Adrenal gland (tissue), 5 donors: ENCODE measurements at regions not wholly inside any gene's neighbourhood (a gene's known extent, or its start where the extent isn't known, plus 50 kb on each side); places are given as distances from the start of the nearest gene placed in this dataset.

Source experiments
- POLR2A ChIP-seq, 2 donors: fragments of 450-650 bp; IDR thresholded peaks; one replicate each; pipeline ENCODE4 v1.6.1; 2017; ENCODE audit warnings: antibody characterized with exemption in 2 of 2, mild to moderate bottlenecking in 2 of 2, moderate library complexity in 1 of 2
- TF ChIP-seq, protein P1 (sequence below), 6 experiments: fragments of 450-650 bp in 4 of 6; fragments of 200-600 bp in 2 of 6; sonication (generic) in 1 of 6; IDR thresholded peaks; 1 replicate in 5 of 6; 2 replicates in 1 of 6; pipeline versions ENCODE4 v1.5.1 to v1.8.0; 2016 to 2021; ENCODE audit warnings: antibody characterized with exemption in 6 of 6, mild to moderate bottlenecking in 2 of 6, moderate library complexity in 1 of 6
- donor health status: DM: no; HTN: no; CAD: no.

DNA sequence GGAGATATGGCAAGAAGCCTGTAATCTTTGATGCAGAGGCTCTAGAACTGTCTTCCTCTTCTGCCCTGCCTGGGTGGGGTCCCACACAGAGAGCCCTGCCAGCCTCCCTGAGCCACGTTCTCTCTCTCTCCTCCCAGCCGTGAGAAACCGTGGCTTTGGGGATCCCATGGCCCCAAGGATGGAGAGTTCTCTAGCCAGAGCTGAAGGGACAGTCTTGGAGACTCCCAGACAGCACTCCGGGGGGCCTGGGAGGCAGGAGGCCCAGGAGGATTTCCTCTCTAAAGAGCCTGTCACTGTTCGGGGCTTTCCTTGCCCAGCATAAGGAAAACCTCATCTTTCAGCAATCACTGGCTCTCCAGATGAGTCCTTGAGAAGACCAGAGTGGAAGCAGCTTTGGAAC lies 227.1 kb downstream of the ARHGAP12 start:
- no peak for TF ChIP-seq POLR2A (IDR thresholded peaks at IDR 0.05)
- TF ChIP-seq, protein P1, sequence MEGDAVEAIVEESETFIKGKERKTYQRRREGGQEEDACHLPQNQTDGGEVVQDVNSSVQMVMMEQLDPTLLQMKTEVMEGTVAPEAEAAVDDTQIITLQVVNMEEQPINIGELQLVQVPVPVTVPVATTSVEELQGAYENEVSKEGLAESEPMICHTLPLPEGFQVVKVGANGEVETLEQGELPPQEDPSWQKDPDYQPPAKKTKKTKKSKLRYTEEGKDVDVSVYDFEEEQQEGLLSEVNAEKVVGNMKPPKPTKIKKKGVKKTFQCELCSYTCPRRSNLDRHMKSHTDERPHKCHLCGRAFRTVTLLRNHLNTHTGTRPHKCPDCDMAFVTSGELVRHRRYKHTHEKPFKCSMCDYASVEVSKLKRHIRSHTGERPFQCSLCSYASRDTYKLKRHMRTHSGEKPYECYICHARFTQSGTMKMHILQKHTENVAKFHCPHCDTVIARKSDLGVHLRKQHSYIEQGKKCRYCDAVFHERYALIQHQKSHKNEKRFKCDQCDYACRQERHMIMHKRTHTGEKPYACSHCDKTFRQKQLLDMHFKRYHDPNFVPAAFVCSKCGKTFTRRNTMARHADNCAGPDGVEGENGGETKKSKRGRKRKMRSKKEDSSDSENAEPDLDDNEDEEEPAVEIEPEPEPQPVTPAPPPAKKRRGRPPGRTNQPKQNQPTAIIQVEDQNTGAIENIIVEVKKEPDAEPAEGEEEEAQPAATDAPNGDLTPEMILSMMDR (IDR thresholded peaks at IDR 0.05) = no peak
